HG03095 (cell line): ENCODE measurements at regions not wholly inside any gene's neighbourhood (a gene's known extent, or its start where the extent isn't known, plus 50 kb on each side); places are given as distances from the start of the nearest gene placed in this dataset.

Experiments
- ATAC-seq: cut with Tn5 transposase; IDR thresholded peaks from one replicate; pipeline ENCODE4 v1.9.1; 2021; ENCODE audit warnings: moderate library complexity; ENCODE audit not compliant: unreplicated experiment

DNA sequence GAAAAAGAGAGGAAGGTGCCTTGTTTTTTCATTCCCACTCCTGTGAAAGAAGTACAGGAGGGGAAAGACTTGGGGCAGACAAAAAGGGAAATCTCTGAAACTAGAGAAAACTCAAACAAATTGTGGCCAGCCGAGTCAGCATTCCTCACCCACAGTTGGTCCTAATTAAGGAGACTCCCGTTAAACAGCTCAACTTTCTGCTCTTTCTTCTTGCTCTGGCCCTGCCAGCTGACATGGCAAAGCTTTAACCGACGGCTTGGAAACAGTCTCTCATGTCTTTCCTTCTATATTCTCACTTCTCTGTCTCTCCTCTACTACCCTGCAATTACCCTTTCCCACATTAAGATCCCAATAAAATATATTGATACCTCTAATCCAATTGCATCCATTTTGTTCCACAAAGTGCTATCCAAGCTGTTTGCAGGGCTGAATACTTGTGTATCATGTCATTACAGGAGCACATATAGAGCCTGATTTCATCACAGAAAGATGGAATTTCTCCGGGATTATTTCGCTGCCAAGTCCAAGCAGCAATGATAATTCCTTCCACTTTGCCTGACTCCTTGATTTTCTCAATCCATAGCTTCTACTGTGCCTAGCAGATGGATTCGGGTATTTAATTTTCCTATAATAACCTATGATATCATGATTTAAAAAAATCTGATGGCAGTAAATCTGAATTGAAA lies 65.4 kb upstream of the IPO9 start:
- no peak for ATAC-seq

DNA sequence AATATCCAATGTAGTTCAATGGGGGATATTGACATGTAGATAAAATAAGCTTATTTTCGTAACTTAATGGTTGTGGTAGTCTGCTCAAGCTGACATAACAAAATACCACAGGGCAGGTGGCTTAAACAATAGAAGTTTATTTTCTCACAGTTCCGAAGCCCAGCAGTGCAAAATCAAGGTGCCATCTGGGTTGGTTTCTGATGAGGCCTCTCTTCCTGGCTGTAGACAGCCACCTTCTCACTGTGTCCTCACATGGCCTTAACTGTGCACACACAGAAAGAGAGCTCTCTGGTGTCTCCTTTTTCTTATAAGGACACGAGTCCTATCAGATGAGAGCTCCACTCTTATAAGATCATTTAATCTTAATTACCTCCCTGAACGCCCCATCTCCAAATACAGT lies 64.8 kb upstream of the IPO9 start:
- no peak for ATAC-seq

DNA sequence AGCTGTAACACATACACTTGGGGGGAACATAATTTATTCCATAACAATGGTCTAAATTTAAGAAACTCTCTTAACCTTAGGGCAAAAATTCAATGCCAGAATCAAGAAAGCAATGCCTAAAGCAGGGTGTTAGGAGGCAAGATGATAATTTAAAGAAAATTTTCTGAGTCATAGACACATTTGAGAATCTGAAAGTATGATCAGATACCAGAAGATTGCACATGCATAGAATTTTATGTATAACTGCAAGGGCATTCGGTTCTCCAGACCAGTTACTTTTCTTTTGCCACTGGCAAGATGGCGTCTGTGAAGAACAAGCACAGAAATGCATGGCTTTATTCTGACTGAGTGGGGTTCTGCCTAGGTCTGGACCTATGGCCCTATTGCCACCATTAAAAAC lies 64.4 kb upstream of the IPO9 start:
- ATAC-seq = no peak

DNA sequence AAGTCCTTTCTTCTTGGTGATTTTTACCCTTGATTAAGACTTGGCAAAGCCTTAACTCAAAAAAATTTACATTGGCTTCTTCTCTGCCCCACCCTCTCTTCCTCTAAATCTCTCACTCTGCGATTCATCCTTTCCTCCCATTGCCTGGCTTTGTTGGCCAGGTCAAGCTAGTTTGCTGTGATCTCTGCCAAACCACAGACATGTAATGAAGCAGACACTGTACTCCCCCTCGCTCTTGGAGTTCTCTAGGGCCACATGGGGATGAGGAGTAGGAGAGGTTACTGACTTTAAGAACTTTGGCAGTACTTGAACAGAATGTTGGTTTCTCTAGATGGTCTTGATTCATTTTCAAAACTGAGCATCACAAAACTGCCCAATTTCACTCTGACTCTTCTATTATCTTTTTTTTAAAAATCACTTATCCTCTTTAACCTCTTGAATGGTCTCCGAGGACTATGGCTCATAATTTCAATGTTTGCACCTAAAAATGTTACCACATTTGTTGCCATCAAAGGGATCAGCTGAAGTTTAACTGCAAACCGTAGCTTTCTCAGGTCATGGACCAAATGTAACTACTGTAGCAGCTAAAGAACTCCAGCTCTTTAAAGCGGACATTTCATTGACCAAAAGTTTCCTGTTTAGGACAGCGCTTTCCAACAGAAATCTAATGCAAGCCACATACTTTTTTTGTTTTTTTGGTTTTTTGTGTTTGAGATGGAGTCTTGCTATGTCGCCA lies 62.7 kb upstream of the IPO9 start:
- no peak for ATAC-seq

DNA sequence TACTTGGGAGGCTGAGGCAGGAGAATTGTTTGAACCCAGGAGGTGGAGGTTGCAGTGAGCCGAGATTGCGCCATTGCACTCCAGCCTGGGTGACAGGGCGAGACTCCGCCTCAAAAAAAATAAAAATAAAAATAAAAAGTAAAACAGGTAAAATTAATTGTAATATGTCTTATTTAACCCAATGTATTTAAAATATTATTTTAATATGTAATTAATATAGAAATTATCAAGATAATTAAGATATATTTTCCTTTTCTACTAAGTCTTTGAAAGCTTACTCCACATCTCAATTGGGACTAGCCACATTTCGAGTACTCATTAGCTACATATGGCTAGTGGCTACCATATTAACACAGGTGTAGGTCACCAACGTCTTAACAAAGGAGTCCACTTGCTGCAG lies 61.6 kb upstream of the IPO9 start:
- no peak for ATAC-seq

GRCh38 chr1:201769072-201769471 lies 59.9 kb upstream of the IPO9 start:
- ATAC-seq = no peak

GRCh38 chr1:201769966-201770365 lies 59.0 kb upstream of the IPO9 start:
- ATAC-seq = no peak

DNA sequence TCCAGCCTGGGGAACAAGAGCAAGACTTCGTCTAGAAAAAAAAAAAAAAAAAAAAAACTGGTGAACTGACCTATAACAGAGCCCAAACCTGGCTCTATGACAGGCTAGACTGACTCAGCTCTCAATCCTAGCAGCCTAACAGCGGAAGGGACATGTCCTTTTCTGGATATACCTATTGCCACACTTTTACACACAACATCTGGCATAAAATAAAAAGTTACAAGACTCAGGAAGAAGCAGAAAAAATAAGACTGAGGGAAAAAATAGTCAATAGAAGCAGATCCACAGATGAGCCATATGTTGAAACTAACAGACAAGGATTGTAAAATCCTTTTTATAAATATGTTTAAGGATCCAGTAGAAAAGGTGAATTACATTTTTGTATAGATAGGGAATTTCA lies 57.5 kb upstream of the IPO9 start:
- ATAC-seq = no peak

DNA sequence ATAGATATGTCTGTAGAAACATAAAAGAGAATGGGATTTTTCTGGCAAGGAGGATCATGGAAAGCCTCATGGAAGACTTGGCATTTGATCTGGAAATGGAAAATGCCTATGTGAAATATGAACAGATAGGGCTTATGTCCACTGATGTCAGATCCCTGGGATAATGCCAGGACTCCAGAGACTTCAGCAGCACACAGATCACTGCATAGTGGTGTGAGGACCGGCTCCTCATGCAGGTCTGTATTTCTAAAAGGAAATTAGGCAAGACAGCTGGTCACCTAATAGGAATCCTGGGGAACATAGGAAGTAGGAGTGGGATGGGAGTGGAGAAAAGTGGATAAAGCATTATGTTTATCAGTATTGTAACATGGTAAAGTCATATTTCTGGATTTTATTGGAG lies 56.8 kb upstream of the IPO9 start:
- ATAC-seq = no peak

GRCh38 chr1:201773764-201774163 lies 55.2 kb upstream of the IPO9 start:
- ATAC-seq = no peak

DNA sequence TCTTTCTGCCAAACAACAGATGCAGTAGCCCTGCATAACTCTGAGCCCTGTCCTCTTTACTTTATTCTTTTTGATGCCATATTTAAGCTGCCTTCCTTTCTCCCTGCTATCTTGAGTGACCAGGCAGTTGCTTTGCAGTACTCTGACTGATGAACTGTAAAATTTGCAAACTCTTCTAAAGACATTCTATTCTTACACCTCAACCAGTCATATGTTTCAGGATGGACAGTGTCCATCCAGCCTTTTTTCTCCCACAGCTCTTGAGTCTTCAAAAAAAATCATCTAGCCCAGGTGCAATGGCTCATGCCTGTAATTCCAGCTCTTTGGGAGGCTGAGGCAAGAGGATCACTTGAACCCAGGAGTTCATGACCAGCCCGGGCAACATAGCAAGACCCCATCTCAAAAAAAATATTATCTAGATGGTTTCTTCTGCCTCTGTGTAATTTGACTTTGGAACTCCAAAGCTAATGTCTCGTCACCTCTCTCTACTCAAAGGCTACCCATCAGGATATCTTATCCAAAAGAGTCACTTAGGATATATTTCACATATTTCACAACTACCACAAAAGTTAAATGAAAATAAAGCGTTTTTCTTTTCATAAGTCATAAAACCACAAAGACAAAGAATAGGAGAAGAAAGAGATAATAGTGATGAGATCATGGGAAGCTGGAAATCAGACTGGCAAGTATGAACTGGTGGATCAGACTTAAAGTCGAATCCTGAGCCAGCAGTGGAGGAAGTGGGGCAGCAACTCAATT lies 54.6 kb upstream of the IPO9 start:
- no peak for ATAC-seq

DNA sequence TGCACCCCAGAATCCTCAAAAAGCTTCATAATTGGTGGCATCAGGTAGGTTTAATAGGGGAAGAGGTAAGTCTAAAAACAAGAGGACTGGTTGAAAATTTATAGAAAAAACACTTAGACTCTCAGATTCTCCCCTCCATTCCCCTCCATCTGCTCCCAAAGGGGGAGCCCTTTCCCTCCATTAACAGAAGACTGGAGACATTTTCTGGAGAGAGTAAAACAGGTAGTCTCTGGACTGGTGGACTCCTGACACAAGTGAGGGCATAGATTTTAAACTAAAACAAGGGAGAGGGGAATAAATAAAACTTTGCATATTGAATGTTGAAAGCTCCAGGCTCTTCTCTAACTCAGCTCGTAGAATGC lies 54.0 kb upstream of the IPO9 start:
- no peak for ATAC-seq

DNA sequence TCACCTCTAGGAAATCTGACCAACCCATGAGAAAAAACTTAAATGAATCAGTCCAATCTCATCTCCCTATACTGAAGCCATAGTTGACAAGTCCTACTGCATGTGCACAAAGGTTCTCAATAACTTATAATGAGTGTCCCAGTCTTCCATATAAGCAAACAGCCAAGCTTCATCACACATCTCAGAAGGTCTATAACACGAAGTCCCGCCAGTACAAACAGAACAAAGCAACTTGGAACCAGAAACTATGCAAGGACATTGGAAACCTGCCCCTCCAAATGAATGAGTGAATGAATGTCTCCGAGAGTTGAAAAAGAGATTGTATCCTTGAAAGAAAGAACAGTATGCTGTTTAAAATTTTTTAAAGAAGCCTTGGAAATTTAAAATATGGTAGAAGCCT lies 53.6 kb upstream of the IPO9 start:
- no peak for ATAC-seq

GRCh38 chr1:201778279-201779065 lies 50.5 kb upstream of the IPO9 start:
- no peak for ATAC-seq
